Stimulated activated naive CD8-positive, alpha-beta T cell treated with anti-CD3 and anti-CD28 coated beads, Interleukin-15, Interleukin-2, amounts not matched to agents 100 U/mL and 50 U/mL, for 24 hours (primary cell): ENCODE measurements at regions not wholly inside any gene's neighbourhood (a gene's known extent, or its start where the extent isn't known, plus 50 kb on each side); places are given as distances from the start of the nearest gene placed in this dataset.
"Not testable (repeated sequence)": the region's sequence is repeated elsewhere in the genome, so short reads cannot be mapped to it uniquely, and the experiment has no call there.

Source experiments
- ATAC-seq: fragments of 150-1000 bp; cut with Tn5 transposase; one replicate; pipeline ENCODE4 v1.10.0; 2021
- DNase-seq: peaks from one replicate; pipeline ENCODE4 v3.0.0; 2021

DNA sequence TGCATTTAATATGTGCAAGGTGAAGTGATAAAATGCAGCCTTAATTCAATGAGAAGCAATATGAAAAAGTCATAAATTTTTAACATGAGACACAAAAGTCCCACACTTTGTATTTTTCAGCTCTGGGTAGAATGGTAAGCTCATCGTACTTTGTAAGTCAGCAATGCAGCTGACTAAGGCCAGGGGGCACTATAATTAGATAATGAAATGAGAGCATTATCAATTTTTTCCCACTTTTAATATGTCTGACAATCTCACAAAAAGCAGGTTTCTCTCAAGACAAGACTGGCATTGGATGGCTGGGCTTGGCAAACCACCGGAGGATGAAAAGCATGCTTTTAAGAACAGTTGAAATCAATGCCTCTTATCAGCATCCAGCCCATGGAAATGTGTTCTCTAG, 162.8 kb downstream of the FAM174A start:
- ATAC-seq: no peak
- no peak for DNase-seq

DNA sequence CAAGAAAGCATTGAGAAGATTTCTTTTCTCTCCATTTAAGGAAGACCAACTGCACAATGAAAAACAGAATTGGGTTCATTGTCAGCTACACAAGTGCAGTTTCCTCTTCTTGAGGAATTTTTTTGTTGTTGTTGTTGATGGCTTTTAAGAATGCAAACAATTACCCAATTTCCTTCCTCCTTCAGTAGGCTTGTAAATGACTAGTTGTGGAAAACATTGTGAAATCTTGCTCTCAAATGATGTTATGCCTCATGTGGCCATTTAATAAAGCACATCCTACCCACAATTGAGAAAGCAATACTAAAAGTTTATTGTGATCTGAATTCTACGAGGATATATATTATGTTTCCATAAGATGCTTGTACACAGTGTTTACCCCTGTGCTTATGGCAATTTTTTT, 171.6 kb downstream of the FAM174A start:
- ATAC-seq (no peak), DNase-seq (no peak)

DNA sequence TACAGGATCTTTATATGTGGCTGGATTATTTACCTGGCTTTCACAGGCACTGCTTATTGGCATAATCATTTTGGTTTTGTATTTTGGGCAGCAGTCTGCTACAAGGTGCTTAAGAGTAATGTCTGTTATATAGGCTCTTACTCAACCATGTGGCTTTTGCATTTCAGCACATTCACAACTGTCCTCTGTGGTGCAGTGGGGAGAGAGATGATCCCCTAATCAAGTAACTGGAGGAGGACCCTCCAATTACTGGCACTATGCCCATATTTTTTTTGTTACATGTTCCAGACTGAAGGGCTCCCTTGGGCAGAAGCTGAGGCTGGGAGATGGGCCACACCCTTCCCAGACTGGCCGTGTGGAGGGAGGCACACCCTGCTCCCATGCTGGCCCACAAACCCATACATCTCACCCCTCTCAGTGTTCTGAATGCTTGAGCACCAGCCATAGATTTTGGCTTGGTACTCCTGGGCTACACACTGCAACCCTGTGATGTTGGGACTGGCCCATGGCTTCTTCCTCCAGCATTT, 173.5 kb downstream of the FAM174A start:
- ATAC-seq: no peak
- DNase-seq: no peak

DNA sequence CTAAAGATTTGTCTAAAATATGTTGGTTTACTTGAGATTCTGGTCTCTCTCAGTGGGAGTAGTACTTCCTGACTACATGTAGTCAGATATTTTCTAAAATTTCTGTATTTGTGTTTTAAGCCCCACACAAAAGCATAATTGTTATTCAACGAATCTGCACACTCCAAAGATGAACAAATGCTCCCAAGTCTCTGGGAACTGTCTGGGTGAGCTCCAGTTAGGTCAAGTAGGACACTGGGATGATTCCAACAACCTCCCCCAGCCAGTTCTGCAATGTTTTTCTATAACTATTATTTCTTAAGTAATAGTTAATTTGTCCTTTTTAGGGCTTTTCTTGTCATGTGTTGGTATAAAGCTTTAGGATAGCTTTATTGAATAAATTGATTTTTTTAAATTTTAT, 174.6 kb downstream of the FAM174A start:
- DNase-seq: no peak

DNA sequence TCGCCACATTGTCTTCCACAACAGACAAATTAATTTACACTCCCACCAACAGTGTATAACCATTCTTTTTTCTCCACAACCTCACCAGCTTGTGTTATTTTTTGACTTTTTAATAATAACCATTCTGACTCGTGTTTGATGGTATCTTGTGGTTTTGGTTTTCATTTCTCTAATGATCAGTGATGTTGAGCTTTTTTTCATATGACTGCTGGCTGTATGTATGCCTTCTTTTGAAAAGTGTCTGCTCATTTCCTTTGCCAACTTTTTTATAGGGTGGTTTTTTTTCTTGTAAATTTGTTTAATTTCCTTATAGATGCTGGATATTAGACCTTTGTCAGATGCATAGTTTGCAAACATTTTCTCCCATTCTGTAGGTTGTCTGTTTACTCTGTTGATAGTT, 179.6 kb downstream of the FAM174A start:
- not testable (repeated sequence) for ATAC-seq, DNase-seq

More for the DNA sequence above, 174.6 kb downstream of the FAM174A start:
- ATAC-seq: no peak

- no peak for DNase-seq
- no peak for ATAC-seq
These were observed 180.4 kb downstream of the ST8SIA4 start for GRCh38 chr5:100722657-100723056.

DNA sequence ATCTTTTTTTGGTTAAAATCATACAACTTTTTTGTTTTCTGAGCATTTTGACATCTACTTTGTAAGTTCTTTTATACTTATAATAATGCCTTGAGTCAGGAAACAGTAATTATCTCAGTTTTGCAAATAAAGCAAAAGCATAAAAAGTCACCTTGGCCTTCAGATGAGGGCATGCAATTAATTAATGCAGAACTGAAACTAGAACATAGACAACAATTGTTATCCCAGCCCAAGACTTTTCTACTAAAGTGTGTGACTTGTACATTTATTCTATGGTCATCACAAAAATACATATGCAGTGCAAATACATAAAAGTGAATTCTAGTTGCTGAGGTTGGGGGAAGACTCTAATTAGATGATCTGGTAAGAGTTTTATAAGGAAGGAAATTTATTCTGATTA, 179.9 kb downstream of the ST8SIA4 start:
- ATAC-seq (no peak), DNase-seq (no peak)

DNA sequence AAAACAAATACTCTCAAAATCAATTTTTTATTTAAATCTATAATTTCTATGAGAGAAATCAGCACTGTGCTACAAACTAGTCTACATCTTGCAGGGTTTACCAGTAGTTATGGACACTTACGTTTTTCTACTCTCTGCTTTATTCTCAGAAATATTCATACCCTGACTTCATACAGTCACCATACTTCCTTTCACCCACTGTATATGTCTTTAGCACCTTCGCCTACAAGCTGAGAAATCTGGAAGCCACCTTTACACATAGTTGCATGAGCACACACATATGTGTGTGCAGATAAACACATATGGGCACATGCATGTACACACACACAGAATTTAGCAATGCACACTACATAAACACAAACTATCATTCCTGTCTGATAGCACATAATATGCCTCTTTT, 177.0 kb downstream of the ST8SIA4 start:
- ATAC-seq: no peak
- no peak for DNase-seq

DNA sequence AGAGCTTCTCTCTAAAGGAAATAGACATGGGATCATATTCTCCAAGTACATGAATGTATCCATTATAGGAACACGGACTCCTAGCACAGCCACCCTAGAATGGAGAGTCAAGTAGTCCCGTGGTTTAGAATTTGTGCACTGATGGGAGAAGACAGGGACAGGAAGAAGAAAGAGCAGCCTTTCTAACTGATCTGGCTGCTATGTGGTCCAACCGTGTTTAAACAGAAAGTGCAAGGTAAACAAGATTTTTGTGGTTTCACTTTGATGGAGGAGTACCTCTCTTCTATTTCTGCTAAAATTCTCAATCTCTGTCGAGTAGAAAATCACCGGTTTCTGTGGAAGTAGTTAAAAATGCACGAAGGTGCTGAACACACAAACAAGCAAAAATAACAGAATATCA, 171.3 kb downstream of the ST8SIA4 start:
- ATAC-seq (no peak), DNase-seq (peak; percentile 5)

DNA sequence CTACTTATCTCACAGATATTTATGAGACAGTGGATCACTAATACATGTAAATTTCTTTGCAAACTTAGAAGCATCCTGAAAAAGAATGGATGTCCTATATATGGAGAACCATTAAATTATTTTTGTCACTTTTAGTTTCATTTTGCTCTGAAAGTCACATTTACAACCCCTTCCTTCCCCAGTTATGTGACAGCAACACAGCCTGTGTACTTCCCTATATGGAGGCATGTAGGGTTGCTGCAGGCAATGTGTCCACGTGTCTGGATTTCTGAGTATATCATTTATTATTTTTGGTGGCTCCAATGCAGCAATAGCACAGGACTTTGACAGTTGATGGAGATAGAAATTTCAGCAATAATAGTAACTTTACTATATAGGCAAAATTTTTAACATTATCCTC, 156.4 kb downstream of the ST8SIA4 start:
- ATAC-seq: no peak
- DNase-seq: no peak

DNA sequence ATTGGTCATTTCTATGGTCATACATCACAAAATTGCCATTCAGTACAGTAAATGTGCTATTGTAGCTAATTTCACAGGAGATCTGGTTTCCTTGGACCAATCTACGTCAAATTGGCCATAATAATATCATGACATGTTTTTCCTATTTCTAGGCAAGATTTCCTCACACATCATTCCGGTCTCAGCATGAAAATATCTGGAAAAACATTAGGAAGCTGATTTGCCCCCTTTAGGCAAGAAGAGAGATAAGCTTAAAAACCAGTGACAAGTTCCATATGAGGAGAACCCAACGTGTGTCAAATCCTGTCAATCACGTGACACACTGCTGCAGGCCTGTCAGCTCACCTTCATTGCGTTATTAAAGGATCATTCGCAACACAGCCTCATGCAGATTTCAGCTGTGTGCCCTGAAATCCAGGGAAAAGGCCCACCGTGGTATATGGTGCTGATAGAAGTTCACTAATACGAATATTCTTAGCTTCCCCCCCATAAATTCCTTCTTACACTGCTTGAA, 153.3 kb downstream of the ST8SIA4 start:
- ATAC-seq (no peak), DNase-seq (no peak)

DNA sequence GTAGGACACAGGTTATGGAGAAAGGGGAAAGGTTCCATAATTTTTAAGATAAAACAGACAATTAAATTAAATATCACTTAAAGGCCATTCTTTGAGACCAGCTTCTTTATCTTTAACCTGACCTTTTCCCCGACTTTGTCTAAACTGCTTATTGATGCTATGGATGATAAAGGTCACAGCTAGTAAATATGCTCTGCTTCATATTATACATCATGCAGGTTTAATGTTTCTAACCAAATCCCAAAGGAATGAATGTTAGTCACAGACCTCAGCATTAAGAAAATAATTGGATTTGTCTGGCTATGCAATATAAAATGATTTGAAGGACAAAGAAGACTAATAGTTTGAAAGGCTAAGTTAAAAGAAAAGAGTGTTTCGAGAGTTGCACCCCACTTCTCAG, 147.6 kb downstream of the ST8SIA4 start:
- DNase-seq (no peak), ATAC-seq (no peak)
